IPS-NIHi7 (cell line): ENCODE measurements at regions not wholly inside any gene's neighbourhood (a gene's known extent, or its start where the extent isn't known, plus 50 kb on each side); places are given as distances from the start of the nearest gene placed in this dataset.

Source experiments
- DNase-seq: peaks from one replicate; pipeline ENCODE4 v3.0.0; 2012; ENCODE audit warnings: mixed read lengths; ENCODE audit errors: extremely low spot score

DNA sequence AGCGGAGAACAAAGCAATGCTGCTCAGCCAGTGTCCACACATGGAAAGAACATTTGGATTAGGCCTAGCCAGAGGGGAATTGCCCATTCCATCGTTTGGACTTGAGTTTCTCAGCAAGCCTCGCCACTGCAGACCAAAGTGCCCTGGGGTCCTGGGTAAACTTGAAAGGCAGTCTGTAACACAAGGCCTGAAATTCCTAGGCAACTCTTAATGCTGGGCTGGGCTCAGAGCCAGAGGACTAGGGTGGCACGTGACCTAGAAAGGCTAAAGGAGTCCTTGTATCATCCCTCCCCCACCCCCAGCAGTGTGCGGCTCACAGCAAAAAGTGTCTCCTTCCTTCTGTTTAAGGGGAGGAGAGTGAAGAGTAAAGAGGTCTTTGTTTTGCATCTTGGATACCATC, 210.4 kb upstream of the ARX start:
- DNase-seq: no peak

DNA sequence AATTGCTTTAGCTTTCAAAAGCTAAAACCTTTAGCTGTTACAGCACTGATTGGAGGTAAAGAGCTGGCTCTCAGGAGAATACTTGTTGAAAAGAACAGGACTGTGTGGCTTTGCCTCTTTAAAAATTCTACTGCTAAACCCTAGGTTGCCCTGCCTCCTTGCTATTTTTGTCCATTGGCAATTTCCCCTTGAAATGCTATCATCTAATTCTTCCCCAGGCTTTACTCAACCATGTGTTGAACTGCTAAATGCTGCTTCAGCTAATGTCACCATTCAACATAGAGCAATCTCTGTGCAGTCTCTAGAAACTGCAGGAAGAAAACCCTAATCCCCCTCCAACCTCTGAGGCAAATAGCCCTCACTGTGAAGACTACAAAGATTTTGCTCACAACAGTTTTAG, 203.7 kb upstream of the ARX start:
- no peak for DNase-seq

DNA sequence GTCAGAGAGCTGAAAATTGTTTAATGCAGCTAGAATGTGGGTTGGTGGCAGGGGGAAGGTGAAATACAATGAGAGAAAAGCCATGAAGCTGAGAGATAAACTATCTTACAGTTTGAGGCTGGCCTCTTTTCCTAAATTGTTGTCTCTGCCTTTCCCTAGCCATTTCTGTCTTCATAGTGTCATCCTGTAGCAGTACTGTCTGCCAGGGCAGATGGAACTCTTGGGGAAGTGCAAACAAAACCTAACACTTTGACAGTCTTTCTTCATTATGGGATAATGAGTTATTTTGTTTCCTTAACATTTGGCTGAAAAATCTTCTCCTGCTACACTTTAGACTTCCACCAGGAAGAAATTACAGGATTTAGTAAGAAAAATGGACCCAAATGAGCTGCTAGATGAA, 197.8 kb upstream of the ARX start:
- DNase-seq: no peak

DNA sequence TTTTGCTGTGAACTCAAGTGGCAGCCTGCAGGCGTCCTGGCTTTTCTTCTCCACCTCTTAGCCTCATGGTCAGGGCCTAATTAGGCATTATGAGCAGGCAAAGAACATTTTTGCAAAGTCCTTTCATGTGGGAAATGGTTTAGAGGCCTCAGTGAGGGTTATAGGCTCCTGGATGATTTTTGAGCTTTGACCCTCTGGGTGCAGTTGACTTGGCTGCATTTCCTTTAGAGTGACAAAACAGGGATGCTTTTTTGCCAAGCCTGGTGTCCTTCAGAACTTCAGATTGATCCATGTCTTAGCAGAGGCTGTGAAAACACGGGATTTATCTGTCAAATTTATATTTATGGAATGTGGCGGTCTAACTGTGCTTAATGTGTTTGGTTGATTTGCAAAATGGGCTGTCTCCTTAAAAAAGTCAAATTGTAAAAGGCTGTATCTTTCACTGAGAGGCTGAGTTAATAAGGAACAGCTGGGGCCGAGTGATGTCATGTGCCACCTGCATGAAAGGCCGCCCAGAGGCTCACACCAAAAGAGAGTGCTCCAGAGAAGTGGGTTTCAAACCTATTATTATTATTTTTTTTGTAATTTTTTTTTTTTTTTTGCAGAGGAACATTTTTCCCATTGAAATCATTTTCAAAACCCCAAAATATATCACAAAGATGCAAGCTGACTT, 192.2 kb upstream of the ARX start:
- no peak for DNase-seq

DNA sequence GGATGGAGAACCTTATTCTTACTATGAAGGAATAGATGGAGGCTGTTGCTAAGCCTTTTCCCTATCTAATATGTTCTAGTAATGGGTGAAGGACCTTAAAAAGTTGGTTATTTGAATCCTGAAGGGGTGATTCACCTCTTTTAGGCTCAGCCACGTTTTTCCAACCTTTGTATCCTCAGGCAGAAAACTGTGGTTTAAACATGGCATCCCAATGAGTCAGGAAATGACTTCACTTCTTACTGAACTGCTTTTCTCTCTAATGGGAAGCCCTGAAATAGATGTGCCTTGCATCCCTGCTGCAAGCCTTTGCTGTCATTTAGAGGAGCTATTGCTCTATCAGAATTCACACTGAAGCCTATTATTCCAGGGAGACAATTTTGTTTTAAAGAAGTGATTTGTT, 191.0 kb upstream of the ARX start:
- DNase-seq: no peak

DNA sequence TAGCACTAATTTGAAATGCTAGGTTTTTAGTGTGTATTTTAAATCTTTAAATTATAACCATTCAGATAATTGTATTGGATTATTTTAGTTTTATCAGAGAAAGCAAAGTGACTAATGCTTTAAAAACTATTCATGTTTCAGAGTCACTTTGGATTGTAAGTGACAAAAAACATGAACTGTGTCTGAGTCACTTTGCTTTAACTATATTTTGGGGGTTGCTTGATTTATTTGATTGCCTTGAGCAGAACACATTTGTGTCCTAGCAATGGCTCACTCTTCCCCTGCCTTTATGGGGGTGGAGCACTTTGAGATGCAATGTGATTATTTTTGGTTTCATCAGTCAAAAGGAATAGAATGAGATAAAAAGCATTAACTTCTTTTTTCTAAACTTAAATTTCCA, 188.4 kb upstream of the ARX start:
- no peak for DNase-seq

DNA sequence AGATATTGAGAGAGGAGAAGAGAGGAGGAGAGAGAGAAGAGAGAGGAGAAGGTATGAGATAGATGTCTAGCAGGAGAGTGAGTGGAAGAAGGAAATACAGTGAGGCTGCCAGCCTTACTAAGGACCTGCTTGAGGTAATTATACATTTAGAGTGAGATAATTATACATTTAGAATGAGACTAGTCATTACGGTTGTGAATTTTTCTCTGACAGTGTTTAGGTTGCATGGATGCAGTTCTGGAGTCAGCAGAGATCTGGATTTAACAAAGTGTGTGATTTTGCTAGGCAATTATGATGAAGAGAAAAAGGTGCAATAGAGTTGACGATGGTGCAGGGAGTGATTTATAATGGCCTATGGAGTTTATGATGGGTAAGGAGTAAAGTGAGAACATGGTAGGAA, 187.1 kb upstream of the ARX start:
- no peak for DNase-seq

DNA sequence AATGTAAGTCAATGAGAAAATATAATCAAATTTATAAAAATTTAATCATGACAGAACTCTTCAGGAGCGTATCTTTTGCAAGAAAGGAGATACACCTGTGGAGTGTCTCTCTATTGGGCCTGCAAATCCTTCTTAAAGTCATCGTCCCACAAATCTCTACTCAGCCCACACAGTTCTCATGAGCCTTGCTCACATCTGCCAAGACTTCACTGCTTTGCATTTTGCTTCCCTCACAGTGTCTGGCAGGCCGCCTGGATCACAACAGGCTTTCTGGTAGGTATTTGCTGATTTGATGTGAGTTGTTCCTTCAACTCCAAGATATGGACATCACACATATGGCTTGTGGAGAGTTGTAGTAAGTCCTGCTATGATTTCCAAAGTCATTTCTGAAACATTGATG, 183.1 kb upstream of the ARX start:
- DNase-seq: no peak

DNA sequence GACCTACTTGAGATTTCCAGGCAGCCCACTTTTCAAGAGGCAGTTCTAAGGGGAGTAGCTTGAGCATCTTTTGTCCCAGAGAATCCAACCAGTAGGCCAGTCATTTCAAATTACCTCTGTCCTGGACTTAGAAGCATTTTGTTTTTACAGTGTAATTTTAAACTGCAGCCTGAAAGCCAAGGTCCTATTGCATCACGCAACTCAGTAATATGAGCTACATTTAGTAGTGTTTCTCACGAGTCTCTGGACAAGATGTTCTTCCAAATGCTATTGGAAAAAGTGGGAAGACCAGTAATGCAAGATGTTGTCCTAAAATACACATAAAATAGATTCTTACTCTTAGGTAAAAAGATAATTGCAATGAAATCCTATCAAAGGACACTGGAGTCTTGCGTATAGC, 182.5 kb upstream of the ARX start:
- no peak for DNase-seq

DNA sequence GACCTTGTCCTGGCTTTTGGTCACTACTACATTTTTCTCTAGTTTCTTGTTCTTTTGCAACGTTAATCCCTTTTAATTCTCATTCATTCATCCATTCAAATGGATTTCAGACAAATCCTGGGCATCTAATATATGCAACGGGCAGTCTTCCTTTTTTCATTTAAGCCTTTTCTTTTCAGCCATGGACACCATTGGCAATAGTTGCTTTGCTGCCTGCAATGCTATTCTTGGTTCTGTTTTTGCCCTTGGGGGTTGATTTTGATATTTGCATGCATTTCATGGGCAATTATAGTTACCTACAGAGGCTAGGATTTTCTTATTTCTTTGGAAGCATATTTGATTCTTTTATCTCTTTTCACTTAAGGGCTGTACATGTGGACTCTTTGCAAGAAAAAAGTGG, 180.5 kb upstream of the ARX start:
- DNase-seq: no peak

DNA sequence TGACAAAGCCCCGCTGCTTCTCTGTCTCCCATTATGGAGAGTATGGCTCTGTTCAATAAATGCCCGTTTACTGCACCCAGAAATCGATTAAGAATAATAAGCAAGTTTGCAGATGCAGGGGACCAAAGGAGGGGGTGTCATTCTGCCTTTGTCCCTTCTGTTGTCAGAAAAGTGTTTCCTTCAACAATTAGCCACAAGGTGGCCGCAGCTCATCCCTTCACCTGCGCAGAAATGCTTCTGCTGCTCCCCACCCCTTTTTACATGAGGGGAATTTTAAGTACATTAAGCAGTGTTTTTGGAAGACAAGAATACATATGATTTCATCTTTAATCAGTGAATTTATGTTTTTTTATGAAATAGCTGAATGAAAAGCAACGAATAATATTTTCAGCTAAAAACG, 175.6 kb upstream of the ARX start:
- DNase-seq: peak; percentile 66

DNA sequence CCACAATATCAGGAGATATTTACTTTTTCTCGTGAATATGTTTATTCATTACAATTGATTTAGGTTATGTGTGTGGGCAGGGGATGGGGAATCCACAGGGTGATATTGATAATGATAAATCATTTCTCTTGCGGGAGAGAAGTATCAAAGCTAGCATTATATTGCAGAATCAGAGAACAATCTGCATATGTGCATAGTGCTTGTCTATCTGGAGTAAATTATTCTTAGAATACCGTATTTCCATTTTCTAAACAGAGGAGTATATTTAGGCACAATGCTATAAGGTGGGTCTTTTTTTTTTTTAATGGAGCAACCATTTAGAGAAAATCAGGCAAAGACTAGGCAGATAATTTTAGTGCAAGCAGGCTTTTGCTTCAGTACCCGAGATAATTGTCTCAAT, 166.0 kb upstream of the ARX start:
- no peak for DNase-seq

DNA sequence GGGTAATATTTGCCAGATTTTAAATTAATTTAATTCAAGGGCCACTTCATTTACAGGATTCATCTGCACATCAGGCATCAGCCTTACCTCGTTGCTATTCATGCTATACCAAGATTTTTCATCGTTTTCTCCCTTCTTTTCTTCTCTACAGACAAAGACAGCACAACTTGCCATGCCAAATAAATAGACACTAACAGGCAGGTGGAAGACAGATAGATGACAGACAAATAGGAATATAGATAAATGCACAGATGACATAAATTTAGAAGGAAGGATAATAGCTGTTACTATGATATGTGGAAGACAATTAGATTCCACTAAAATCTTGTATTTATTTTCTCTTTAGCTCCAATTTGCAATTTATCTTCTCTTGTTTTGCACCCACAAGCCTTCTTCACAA, 164.5 kb upstream of the ARX start:
- no peak for DNase-seq

DNA sequence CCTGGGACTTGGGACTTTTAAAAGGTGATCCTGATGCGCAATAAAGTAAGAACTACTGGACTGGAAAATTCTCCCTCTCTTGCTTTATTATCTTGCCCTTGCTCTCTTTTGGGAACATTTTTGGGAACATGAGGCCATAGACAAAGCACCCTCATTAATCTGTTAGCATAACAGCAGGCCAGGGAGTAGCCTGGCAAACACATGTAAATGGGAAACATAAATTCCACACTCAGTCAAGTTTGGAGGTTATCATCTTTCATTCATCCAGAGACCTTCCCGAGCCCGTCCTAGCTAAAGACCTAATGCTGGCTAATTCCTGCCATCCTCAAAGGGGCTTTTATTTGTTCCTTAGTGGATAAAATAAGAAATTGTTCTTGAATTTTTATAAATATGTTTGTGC, 162.8 kb upstream of the ARX start:
- DNase-seq: peak; percentile 14

DNA sequence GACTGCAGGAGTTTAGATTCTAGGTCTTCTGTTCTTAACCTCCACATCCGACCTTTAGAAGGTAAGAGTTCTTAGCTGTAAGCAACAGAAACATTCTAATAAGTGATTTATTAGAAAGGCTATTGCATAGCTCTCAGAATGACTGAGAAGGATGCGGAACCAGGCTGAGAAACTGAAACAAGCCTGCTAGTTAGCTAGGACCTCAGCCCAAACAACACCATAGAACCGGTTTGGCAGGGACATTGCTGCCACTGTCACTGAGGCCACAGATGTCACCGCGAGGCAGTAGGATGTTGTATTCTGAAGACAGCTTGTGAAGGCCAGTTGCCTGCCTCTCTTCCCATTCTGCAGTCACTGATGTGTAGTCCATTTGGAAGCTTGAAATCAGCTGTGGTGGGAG, 160.0 kb upstream of the ARX start:
- no peak for DNase-seq

DNA sequence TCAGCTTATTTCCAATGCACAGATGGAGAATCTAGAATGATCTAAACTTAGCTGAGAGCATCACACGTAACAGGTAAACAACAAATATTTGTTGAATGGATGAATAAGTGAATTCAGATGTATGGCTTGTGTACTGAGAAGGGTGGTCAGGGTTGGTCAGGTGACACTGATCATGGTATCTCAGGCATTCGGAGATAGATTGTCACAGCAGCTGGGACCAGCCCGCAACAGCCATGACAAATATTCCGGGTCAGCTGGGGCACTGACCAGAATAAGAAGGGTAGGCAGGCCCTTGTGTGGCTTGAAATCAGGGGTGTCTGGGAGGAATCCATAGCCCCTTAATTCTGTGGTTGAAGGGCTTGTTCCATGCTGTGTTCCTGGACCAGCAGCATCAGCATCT, 159.4 kb upstream of the ARX start:
- DNase-seq: no peak

DNA sequence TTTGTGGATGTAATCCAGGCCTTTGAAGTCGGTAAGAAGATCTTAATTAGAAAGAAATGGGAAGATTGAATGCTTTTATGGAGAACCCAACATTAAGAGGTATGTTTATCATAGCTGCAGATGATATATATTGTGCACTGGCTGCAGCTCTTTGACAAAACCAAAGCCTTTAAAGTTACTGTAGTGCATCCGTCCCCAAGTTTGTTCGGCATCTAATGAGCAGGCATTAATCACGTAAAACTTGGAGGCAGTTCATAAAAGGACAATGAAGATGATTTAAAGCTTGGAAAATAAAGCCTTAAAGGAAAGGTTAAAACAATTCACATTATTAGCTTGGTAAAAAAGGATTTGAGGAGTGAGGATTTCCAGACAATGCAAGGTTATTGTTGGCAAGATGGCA, 150.8 kb upstream of the ARX start:
- no peak for DNase-seq

DNA sequence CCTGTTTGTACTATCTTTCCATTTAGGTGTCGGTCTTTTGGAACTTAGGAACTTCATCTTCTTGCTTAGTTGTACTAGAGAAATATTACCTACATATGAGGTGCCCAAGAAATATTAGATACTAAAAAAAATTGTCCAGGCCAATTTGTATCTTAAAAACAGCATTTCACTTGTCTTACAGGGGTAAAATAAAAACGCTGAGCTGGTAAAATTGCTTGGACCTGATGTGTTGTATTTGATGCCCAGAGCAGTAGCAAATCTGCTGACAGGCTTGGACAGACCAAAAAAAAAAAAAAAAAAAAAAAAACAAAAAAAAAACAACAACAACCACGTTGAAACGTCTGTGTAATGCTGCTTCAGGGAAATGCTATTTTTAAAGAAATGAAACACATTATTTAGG, 150.4 kb upstream of the ARX start:
- no peak for DNase-seq

DNA sequence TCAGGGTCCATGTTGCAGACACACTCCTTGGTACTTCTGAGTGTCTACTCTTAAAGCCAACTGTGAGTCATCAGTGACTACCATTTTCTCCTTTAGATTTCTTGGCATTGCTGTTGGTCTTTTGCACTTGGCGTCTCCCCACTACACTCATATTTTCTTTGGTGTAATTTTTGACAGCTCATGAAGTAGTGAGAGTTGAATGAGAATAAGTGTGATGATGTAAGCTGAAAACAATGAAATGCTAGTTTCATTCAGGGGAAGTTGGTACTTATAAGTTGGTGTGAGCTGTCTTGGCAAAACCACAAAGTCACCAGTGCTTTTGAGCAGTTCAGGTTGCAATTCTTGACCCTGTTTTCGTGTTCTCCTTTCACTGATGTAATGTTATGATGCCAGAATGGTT, 142.9 kb upstream of the ARX start:
- no peak for DNase-seq

DNA sequence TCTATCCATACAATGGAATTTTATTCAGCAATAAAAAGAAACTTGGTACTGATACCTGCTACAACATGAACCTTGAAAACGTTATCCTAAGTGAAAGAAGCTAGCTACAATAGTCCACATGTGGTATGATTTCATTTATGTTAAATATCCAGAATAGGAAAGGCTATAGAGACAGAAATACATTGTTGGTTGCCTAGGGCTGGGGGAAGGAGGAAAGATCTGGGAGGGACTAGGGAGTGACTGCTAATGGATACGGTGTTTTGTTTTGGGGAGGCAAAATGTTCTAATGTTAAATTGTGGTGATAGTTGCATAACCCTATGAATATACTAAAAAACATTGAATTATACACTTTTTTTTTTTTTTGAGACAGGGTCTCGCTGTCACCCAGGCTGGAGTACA, 141.1 kb upstream of the ARX start:
- no peak for DNase-seq

DNA sequence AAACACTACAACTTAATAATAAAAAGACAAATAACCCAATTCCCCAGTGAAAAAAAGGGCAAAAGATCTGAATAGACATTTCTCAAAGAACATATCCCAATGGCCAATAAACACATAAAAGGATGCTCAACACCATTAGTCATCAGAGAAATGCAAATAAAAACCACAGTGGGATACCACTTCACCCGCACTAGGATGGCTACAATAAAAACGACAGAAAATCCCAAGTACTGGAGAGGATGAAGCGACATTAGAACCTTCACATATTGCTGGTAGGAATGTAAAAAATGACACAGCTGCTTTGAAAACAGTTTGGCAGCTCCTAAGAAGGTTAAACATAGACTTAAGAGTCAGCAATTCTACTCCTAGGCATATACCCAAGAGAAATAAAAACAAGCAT, 140.6 kb upstream of the ARX start:
- no peak for DNase-seq

DNA sequence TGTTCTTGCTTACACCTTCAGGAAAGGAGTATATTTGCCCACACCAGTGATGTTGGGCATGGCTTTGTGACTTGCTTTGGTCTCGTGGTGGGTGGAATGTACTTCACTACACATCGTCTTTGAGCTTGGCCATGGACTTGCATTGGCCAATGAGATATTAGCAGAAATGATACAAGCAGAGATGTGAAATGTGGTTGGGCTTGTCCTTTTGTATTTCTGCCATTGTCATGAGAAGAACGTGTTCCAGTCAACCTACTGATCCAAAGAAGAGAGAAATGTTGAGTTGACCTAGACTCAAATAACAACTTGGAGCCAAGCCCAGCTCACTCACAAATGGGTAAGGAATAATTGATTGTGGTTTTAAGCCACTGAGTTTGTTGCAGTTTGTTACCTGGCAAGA, 138.4 kb upstream of the ARX start:
- DNase-seq: no peak

DNA sequence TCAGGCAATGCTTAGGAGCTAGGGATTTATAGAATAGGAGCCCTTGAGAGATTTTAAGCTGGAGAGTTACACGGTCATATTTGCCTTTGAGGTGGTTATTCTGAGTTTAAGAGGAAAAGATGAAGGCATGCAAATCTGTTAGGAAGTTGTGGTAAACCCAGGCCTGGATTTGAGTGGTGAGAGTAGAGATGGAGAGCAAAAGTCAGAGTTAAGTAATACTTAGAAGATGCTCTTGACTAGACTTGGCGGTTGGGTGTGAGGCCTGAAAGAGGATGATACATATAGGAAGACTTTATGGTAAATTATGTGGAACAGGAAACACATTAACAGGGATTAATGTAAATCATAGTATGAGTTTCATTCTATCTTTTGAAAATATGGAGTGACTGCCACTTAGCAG, 136.0 kb upstream of the ARX start:
- no peak for DNase-seq

DNA sequence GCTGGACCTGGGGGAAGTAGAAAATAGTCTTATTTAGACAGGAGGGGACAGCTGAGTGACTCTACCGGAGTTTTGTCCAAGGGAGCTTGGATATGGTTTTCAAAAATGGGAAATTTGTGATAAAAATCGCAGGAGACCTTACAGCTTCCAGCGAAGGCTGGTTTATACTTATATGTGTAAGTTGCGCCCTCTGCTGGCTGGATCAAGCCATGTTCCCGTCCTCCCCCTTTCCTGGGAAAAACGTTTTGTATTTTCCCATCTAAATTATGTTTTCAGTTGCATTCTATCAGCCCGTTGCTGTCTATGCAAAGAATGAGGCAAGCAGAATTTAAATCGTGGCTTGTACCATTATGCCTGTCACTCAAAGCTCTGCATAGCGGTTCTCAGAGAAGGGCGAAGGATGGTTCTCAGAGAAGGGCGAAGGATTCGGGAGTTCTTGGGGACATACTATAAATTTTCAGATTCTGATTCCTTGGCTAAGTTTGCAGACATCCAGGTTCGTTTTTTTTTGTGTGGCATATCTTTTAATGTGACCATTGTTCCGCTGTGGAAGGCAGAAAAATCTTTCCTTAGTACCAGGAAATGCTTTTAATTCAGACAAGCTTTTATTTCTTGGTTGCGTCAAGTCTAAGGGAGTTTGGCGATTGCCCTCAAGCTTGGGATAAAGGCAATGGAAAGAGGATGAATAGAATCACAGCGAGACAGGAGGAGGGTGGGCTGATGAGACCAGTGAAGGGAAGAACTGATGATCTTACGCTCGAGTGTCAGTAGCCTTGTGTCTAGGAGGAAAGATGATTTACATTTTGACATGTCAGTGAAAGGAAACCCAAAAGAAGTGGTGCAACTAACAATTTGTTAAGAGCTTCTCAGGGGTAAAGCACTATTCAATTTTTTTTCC, 128.5 kb upstream of the ARX start:
- DNase-seq: peak; percentile 64
